Forelimb muscle (tissue), 1 donor: ENCODE measurements at regions not wholly inside any gene's neighbourhood (a gene's known extent, or its start where the extent isn't known, plus 50 kb on each side); places are given as distances from the start of the nearest gene placed in this dataset.
"Not testable (repeated sequence)": the region's sequence is repeated elsewhere in the genome, so short reads cannot be mapped to it uniquely, and the experiment has no call there.

ENCODE experiments used
- DNase-seq: peaks from one replicate; pipeline ENCODE4 v3.0.0-alpha.2; 2013; ENCODE audit warnings: low read depth

GRCh38 chr4:122973465-122973864 is 51.1 kb upstream of the NUDT6 start:
- DNase-seq, result no peak

GRCh38 chr4:122976111-122976510 is 53.7 kb upstream of the NUDT6 start:
- DNase-seq, result no peak

GRCh38 chr4:122977103-122977502 is 54.7 kb upstream of the NUDT6 start:
- no peak for DNase-seq

DNA sequence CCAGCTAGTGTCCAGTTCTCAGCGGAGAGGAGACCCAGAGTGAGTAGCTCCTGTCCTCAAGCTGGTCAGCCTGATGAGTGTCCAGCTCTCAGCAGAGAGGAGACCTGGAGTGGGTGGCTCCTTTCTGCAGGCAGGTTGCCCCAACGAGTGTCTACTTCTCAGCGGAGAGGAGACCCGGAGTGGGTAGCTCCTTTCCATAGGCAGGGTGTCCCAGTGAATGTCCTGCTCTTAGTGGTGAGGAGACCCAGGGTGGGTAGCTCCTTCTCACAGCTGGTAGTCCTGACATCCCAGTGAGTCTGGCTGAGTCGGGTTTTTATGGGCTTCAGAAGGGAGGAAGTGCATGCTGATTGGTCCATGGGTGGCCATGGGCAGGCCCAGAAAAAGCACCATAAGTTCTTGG is 55.7 kb upstream of the NUDT6 start:
- no peak for DNase-seq

DNA sequence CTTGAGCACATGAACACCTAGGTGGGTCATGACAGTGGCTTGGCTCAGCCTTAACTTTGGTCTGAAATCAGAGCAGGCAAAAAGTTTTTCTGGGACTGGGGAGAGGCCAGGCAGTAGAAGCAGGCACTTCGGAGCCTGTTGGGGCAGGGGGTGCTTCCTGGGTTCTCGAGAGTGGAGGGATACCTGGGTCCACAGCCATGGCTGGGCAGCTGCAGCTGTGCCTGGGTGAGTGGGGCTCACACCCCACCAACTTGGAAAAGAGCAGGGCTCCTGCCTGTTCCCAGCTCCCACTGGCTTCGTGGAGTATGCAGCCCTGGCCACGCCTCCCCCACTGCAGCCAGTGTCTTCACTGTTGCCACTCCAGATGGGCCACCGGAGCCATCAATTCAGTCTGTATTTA is 56.4 kb upstream of the NUDT6 start:
- no peak for DNase-seq

DNA sequence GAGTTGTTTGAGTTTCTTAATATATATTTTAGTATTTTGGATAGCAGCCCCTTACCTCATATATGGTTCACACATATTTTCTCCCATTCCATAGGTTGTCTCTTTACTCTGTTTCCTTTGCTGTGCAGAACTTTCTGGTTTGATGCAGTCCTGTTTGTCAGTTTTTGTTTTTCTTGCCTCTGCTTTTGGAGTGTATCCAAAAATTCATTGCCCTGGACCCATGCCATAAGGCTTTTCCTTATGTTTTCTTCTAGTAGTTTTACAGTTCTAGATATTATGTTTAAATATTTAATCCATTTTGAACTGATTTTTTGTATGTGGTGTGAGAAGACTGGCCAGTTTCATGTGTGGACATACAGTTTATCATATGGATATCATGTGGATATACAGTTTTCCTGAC is 58.5 kb upstream of the NUDT6 start:
- DNase-seq, result no peak

DNA sequence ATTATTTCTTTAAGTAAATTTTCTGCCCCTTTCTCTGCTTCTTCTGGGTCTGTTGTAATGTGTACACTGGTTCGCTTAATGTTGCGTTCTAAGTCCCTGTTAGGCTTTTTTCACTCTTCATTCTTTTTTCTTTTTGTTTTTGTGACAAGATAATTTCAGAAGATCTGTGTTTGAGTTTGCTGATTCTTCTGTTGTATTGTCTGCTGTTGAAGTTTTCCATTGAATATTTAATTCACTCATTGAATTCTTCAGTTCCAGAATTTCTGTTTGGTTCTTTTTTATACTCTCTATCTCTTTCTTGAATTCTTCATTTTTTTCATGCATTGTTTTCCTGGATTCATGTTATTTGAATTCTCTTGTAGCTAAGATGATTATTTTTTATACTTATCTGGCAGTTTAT is 66.3 kb upstream of the NUDT6 start:
- no peak for DNase-seq

DNA sequence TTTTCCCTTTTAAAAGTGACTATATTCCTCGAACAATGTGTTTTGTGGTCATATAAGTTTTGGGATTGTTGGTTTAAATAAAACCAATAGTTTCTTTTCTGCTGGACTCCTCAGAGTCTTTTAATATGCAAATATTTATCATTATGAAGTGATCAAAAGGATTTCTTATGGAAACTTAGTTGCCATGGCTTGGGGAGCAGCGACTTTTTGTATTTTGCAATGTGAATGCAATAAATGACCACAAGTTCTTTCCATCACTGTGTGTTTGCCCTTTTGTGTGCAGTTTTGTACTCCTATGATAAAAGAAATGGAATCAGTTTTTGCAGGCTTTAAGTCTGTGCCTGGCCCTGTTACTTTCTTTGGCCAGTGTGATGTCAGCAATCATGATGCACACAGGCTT is 68.5 kb upstream of the NUDT6 start:
- DNase-seq, result no peak

GRCh38 chr4:122992057-122992456 is 69.7 kb upstream of the NUDT6 start:
- DNase-seq, result no peak

GRCh38 chr4:122992641-122993040 is 70.2 kb upstream of the NUDT6 start:
- DNase-seq, result no peak

DNA sequence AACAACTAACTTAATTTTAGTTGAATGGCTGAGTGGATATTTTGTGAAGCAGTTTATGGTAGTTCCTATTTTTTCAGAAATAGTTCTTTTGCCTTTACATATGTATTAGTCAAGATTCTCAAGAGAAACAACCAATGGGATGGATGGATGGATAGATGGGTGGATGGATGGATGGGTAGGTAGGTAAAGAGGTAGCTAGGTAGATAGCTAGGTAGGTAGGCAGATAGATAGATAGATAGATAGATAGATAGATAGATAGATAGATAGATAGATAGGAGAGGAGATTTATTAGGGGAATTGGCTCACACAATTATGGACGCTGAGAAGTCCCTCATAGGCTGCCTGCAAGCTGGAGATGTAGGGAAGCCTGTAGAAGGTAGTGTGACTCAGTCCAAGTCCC is 74.0 kb upstream of the NUDT6 start:
- no peak for DNase-seq

GRCh38 chr4:122997463-122998101 is 75.2 kb upstream of the NUDT6 start:
- no peak for DNase-seq

GRCh38 chr4:123004079-123004478 is 81.7 kb upstream of the NUDT6 start:
- not testable (repeated sequence) for DNase-seq

DNA sequence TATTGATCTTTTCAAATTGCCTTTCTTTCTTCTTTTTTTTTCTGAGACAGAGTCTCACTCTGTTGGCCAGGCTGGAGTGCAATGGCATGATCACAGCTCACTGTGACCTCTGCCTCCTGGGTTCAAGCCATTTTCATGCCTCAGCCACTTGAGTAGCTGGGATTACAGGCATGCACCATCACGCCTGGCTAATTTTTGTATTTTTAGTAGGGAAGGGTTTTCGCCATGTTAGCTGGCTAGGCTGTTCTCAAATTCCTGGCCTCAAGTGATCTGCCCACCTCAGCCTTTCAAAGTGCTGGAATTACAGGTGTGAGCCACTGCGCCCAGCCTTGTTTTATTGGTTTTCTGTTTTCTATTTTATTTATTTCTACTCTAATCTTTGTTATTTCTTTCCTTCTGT is 82.7 kb upstream of the NUDT6 start:
- DNase-seq, result not testable (repeated sequence)

DNA sequence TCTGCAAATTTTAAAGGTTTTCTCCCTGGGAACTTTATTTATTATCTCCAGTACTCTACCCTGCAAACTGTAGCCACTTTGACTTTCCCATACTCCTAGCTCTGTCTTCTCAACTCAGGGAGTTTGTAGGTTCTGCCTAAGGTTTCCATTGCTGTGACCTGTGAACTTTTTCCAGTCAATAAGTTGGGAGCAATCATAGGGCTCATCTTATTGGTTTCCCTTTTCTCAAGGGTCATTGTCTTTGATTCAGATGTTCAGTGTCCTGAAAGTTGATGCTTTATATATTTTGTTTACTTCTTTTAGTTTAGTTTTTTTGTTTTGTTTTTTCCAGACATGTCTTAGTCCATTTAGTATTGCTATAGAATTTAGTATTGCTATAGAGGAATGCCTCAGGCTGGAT is 85.3 kb upstream of the NUDT6 start:
- DNase-seq, result no peak

DNA sequence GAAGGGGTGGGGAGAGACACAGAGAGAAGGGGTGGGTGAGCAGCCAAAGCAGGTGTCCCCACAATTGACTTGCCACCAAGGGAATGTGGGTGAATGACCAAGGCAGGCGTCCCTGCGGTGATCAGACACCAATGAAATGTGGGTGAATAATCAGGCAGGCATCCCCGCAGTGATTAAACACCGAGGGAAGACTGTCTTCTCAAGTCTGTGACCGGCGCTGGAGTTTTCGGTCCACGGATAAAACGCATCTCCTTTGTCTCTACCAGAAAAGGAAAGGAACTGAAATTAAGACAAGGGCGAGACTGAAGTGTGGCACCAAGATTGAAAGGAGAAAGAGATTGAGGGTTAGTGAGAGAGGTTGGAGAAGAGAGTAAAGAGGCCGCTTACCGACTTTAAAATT is 90.0 kb upstream of the NUDT6 start:
- not testable (repeated sequence) for DNase-seq

- DNase-seq, result no peak
These were observed 91.6 kb upstream of the NUDT6 start for GRCh38 chr4:123014038-123014437.

- no peak for DNase-seq
These were observed 94.7 kb upstream of the NUDT6 start for GRCh38 chr4:123017078-123017477.

DNA sequence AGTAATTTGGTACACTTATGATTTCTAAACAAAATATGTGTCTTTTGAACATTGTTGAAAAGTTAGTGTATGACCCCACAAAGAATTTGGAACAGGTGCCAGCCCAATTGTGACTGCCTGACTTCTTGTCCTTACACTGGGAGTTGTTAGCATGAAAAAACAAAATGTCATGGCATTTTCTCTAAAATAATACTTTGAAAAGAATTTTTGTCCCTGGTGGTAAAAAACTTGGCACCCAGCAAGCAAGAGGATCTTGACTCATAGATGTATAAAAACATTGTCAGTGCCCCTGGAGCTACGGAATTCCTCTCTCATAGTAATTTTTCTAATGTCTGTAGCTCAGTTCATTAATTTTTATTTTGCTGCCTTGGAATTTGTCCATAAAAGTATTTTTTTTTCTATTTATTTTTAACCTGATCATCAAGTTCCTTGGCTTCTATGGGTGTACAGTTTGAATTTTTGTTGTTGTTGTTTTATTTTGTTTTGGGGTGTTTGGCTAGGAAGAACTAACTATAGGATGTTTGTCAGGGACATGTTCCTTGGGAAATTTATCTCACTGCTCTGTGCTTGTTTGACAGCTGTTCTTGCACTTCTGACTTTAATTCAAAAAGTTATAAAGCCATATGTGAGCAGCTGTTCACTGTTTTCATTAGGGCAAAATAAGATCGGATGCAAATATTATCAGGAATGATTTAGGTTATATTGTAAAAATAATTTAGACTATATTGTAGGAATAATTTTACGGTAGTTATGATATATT is 95.4 kb upstream of the NUDT6 start:
- peak; percentile 13 for DNase-seq

DNA sequence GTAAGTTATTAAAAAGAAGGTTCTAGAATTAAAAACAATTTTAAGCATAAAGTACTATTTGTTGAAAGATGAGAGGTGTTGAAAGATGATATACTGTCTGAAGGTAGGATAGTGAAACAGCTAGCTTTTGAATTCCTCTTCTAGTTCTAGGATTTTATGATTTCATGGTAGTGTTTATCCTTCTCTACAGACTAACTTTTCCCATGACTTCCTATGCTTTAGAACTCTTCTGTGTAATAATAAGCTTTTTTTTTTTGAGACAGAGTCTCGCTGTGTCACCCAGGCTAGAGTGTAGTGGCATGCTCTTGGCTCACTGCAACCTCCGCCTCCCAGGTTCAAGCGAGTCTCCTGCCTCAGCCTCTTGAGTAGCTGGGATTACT is 96.0 kb upstream of the NUDT6 start:
- no peak for DNase-seq

GRCh38 chr4:123020285-123020684 is 97.9 kb upstream of the NUDT6 start:
- no peak for DNase-seq

DNA sequence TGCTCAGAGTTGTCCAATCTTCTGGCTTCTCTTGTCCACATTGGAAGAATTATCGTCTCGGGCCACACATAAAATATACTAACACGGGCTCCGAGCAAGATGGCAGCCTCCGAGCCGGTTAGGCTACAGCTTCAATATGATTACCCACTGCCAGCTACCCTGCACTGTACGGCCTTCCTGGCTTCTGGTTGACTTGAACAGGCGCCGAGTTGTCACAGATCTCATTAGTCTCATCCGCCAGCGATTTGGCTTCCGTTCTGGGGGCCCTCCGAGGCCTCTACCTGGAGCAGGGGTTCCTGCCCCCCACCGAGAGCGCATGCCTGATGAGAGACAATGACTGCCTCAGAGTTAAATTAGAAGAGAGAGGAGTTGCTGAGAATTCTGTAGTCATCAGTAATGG is 101.2 kb upstream of the NUDT6 start:
- no peak for DNase-seq

DNA sequence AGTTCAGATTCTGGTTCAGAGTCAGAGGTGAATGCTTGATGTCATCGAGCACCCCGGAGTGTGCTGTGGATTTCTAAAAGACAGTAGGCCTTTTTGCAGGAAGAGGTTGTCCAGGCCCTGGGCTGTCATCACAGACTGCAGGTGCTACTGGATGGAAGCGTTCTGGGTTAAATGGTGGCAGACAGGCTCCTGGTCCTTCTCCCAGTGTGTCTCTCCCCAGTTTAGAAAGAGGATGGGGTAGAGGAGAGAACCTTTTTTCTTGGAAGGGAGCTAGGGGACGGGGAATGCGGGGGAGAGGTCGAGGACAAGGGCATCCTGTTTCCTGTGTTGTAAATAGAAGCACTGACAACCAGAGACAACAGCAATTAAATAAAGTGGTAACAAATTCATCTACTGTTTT is 102.3 kb upstream of the NUDT6 start:
- no peak for DNase-seq

DNA sequence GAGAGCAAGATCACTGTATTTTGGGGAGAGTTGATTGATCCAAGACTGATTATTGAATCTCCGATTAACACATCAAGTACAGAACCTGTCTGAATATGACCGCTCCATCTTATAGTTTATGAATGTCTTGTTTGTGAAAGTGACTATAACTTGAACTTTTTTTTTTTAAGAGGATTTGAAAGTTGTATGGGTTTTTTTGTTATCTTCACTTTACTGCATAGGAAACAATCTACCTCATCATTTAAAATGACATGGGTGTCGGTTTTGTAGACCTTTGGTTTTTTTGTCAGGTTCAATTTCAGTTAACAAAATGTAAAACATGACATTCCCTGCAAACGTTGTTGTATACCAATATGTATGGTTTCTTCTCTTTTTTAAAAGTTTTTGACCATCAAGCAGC is 103.0 kb upstream of the NUDT6 start:
- DNase-seq, result no peak
